ENCODE measurements at regions not wholly inside any gene's neighbourhood (a gene's known extent, or its start where the extent isn't known, plus 50 kb on each side); places are given as distances from the start of the nearest gene placed in this dataset.

GRCh38 chr3:176275538-176275937 lies 921.7 kb downstream of the TBL1XR1 start:
- TF ChIP-seq CTCF (IDR thresholded peaks at IDR 0.05) (no peak), POLR2A (IDR thresholded peaks at IDR 0.05) (no peak)

Data from Peyer's patch (tissue), 4 donors.